HG03139 (cell line): ENCODE measurements at regions not wholly inside any gene's neighbourhood (a gene's known extent, or its start where the extent isn't known, plus 50 kb on each side); places are given as distances from the start of the nearest gene placed in this dataset.

Experiments used
- ATAC-seq: cut with Tn5 transposase; IDR thresholded peaks from one replicate; pipeline ENCODE4 v1.9.1; 2021; ENCODE audit not compliant: unreplicated experiment

DNA sequence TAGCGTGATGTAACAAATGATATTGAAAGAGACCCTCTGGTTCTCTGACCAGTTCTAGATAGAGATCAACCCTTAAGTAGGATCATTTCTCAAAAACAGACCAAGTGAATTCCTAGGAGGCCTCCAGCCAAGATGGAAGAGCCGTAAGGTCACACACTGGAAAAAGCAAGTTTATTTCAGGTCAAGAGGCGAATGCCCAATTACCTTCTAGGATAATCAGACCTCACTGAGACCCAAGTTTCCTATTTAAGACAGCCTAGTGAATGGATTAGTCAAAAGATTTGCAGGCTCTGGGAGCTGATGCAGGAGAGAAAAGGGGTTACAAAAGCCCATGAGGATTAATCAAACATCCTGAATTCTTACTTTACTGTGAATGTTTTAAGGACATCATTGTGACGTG is 486.1 kb upstream of the NRP1 start:
- ATAC-seq, result no peak

GRCh38 chr10:33819206-33819605 is 484.7 kb upstream of the NRP1 start:
- ATAC-seq, result no peak

- no peak for ATAC-seq
Measured at GRCh38 chr10:33818343-33818742, 483.9 kb upstream of the NRP1 start.

- ATAC-seq, result no peak
Measured at GRCh38 chr10:33817605-33818004, 483.1 kb upstream of the NRP1 start.

DNA sequence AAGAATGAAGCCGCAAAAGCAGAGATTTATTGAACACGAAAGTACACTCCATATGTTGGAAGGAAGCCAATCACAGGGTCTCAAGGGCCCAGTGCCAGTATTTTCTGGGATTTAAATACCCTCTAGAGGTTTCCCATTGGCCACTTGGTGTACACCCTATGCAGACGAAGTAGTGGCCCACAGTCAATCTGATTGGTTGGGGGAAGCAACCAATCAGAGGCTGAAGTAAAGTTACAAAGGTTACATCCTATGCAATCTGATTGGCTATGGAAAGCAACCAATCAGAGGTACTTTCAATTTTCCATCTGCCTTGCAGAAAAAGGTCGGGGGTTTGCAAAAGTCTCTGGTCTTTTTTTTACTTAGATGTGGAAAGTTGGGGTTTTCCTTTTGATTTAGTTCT is 481.3 kb upstream of the NRP1 start:
- ATAC-seq, result no peak

DNA sequence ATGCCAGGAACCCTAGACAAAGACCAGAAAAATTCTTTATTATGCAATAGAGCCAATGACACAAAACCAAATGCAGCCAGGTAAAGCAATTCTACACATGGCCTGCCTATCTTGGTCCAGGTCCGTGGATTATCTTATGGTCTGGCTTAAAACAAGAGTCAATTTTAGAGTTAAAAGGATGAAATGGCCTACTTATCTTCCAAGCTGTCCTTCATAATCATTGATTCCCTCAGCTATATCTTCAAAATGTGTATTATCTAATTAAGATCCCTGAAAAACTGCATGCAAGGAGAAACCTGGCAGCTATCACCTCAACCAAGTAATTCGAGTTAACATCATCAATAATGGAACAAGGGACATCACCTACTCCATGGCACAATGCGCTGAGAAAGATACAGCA is 479.4 kb upstream of the NRP1 start:
- no peak for ATAC-seq

DNA sequence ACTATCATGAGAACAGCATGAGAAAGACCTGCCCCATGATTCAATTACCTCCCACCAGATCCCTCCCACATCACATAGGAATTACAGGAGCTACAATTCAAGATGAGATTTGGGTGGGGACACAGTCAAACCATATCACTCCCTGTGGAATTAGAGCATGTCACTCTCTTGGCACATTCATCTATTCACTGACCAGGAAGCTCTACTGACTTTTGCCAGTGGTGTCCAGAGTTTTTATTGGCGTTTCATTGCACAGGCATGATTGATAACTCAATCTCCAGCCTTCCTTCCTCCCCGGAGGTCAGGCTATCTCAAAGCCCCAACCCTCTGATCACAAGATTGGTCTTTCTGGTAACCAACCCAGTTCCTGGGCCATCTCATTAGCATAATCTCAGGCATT is 478.9 kb upstream of the NRP1 start:
- no peak for ATAC-seq

DNA sequence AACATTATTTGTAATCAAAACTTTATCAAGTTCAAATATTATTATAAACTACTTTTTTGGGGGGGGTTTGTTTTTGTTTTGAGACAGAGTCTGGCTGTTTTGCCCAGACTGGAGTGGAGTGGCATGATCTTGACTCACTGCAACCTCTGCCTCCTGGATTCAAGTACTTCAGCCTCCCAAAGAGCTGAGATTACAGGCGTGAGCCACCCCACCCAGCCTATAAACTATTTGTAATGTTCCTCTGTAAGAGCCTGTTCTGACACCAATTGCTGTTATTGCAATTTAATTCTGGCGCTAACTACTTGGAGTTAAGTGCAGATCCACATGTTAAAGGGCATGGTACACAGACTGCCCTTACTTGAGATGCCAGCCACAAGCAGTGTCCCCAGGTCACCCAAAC is 478.1 kb upstream of the NRP1 start:
- no peak for ATAC-seq

GRCh38 chr10:33810986-33811385 is 476.5 kb upstream of the NRP1 start:
- no peak for ATAC-seq

GRCh38 chr10:33809732-33810131 is 475.3 kb upstream of the NRP1 start:
- ATAC-seq, result no peak

GRCh38 chr10:33808475-33808874 is 474.0 kb upstream of the NRP1 start:
- no peak for ATAC-seq

GRCh38 chr10:33807531-33808359 is 473.3 kb upstream of the NRP1 start:
- ATAC-seq, result no peak

- ATAC-seq, result no peak
Measured at GRCh38 chr10:33805831-33806230, 471.4 kb upstream of the NRP1 start.

DNA sequence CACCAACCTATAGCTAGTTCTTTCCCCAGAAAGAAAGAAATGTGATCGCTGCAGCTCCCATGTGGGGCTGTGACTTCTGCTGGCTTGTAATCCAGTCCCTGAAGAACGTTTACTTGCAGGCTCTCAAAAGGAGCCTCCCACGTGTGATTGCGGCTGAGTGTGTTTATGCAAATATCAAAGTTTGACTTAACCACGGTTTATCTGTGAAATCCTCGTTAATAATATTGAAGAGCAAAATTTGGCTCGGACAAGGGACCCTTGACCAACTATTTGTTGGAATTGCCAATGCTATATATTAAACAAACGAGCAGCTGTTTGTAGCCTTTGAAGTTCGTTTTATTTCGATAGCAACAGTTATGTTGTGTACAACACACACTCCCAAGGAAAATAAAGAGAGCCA is 470.1 kb upstream of the NRP1 start:
- ATAC-seq, result no peak

DNA sequence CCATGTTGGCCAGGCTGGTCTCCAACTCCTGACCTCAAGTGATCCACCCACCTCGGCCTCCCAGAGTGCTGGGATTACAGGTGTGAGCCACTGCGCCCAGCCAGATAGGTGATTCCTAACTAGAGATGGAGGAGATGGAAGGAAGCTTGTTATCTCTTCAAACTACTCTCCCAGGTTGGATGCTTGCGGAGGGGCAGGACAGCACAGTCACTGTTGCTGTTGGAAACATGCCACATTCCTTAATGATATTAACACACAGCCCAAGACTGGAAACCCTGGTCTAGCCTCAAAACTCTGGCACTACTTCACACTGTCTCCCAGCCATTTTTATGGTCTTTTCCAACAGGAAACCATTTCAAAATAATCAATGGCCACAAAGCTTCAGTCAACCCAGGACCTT is 468.8 kb upstream of the NRP1 start:
- ATAC-seq, result no peak

GRCh38 chr10:33802566-33802965 is 468.1 kb upstream of the NRP1 start:
- no peak for ATAC-seq

GRCh38 chr10:33801705-33802104 is 467.2 kb upstream of the NRP1 start:
- no peak for ATAC-seq

DNA sequence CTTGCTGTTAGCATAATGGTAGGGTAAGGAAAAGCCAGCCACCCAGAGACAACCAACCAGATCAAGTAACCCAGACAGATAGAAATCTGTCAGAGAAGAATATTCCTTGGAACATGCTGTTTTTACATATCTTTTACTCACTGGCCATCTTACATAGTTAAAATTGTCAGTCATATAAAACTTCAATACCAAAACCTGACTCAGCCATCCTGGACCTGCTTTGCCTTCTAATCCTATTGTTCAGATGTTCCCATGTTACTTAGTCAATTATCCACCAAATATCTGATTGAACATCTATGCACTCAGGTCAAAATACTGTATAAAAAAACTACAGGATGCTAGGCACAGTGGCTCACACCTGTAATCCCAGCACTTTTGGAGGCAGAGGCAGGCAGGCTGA is 466.5 kb upstream of the NRP1 start:
- no peak for ATAC-seq

GRCh38 chr10:33800545-33800944 is 466.1 kb upstream of the NRP1 start:
- ATAC-seq, result no peak

DNA sequence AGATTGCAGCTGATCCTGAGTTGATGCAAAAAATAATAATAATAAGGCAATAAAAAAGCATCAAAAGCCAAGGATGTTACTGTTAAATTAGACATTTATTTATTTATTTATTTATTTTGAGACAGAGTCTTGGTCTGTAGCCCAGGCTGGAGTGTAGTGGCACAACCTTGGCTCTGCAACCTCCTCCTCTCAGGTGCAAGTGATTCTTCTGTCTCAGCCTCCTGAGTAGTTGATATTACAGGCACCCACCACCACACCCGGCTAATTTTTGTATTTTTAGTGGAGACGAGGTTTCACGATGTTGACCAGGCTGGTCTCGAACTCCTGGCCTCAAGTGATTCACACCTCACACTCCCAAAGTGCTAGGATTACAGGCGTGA is 465.5 kb upstream of the NRP1 start:
- ATAC-seq, result no peak

GRCh38 chr10:33799281-33799943 is 464.9 kb upstream of the NRP1 start:
- no peak for ATAC-seq

DNA sequence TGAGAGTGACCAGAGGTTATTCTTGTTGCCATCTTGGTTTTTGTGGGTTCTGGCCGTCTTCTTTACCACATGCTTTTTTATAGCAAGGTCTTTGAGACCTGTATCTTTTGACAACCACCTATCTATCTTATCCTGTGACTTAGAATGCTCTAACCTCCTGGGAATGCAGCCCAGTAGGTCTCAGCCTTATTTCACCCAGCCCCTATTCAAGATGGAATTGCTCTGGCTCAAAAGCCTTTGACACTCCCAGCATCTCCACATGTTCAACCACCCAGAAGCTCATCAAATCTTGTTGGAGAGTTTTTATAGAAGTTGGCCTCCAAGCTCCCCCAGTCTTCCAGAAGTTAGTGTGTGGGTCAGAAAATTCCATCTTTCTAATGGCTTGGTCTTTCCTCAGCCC is 464.3 kb upstream of the NRP1 start:
- no peak for ATAC-seq

DNA sequence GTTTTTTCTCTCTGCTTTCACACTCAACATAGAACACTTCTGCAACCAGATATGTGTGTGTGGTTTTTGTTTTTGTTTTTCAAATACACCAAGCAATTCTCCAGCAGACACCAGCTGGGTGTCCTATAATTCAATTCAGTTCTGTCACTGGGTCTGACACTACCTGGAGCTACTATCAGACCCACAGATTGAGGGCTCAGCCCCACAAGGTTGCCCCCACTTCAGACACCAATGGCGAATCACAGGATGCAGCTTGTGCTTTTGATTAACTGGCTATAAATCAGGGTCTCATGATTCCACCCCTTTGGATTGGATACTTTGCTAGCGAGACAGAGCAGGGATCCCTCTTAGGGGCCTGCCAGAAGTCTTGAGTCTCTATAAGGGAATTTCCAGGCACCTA is 462.2 kb upstream of the NRP1 start:
- no peak for ATAC-seq
